Kasumi-1 (cell line): ENCODE measurements at regions not wholly inside any gene's neighbourhood (a gene's known extent, or its start where the extent isn't known, plus 50 kb on each side); places are given as distances from the start of the nearest gene placed in this dataset.
A peak's percentile ranks its signal among the peaks of the same experiment; 100 is the strongest.
"Not testable (repeated sequence)": the region's sequence is repeated elsewhere in the genome, so short reads cannot be mapped to it uniquely, and the experiment has no call there.

ENCODE experiments used
- DNase-seq, 2 experiments: peaks; one replicate each; lab custom pipeline; 2025; lab: John Stamatoyannopoulos, UW

- not testable (repeated sequence) for DNase-seq
These were observed 58.0 kb upstream of the LRPAP1 start for GRCh38 chr4:3589946-3590924.

GRCh38 chr4:3589379-3589778, 57.2 kb upstream of the LRPAP1 start:
- not testable (repeated sequence) for DNase-seq

GRCh38 chr4:3588517-3589194, 56.4 kb upstream of the LRPAP1 start:
- not testable (repeated sequence) for DNase-seq

GRCh38 chr4:3586596-3586995, 54.4 kb upstream of the LRPAP1 start:
- DNase-seq: not testable (repeated sequence)

- DNase-seq: peak; percentile 17 to 35
These were observed 53.3 kb upstream of the LRPAP1 start for GRCh38 chr4:3585567-3585966.

- DNase-seq: no peak
These were observed 49.9 kb upstream of the LRPAP1 start for GRCh38 chr4:3582091-3582475.
